NCI-H446 treated with DMSO at 0.1 percent for 48 hours (cell line): ENCODE measurements at regions not wholly inside any gene's neighbourhood (a gene's known extent, or its start where the extent isn't known, plus 50 kb on each side); places are given as distances from the start of the nearest gene placed in this dataset.
"Not testable (repeated sequence)": the region's sequence is repeated elsewhere in the genome, so short reads cannot be mapped to it uniquely, and the experiment has no call there.

Source experiments
- DNase-seq: peaks from one replicate; lab custom pipeline; 2025; lab: John Stamatoyannopoulos, UW

DNA sequence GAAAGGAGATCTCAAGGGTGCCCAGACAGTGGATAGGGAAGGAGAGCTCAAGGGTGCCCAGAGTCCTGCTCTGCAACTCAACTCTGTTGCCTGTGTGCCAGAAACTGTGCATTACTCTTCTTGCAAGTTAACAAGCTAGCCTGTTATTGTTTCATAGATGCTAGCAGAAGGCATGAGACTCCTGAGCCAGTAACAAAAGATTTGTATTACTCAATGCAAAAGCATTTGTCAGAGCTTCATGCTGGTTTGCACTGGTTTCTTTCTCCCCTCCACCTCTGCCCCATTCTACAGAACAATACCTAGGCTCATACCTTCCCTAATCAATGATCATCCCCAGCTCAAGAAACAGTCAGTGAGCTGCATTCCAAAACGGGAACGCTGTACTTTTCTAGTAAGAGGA is 124.5 kb upstream of the NEIL3 start:
- no peak for DNase-seq

DNA sequence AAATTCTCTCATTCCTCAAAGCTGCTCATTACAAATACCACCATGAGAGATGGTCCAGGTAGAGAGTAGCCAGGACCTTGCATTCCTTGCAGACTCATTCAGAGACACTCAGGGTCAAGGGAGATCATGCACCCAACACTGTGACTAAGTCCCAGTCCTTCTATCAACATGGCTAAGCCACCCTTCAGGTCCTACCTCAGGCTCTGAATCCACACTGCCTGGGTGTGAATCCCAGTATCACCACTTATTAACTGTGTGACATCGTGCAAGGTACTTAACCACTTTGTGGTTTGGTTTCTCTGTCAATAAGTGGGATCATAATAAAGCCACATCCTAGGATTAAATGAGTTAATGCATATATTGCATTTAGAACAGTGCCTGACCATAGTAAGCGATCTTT is 124.1 kb upstream of the NEIL3 start:
- no peak for DNase-seq

DNA sequence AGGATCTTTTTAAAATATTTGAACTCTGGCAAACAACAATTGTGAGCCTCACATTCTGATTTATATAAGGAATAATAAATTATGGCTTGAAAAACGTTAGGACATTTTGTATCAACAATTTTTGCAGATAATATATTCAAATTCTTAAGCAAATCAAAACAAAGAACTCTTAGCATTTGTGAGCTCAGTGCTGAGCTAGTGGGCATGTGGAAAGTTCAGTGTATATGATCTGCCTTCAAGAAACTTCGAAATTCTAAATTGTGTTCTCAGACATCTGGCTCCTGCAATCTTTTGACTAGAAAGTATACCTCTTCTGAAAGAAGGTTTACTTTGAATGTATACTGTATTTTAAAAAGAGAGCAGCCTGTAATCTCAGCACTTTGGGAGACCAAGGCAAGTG is 122.3 kb upstream of the NEIL3 start:
- no peak for DNase-seq

DNA sequence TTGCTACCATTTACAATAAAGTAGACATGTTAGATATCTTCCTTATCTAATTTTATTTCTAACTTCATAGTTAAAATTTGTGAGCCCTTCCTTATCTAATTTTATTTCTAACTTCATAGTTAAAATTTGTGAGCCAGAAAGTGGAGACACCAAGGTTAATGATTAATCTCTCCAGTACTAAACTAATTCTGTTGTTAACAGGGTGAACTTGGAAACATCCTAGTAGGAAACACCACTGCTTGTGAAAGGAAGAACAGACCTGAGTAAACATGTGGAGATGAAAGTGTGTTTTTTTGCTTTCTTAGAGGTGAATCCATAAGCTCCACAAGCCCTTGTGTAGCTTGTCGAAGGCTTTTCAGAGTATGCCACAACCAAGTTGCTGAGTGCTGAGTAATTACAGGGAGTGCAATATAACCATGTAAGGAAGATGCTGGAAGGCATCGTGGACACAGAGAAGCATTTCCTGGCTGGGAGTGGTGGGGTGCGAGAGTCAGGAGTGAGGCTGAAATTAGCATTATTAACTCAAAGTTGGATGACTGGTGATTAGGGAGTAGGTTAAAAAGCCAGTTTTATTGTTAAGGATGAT is 118.6 kb upstream of the NEIL3 start:
- no peak for DNase-seq

DNA sequence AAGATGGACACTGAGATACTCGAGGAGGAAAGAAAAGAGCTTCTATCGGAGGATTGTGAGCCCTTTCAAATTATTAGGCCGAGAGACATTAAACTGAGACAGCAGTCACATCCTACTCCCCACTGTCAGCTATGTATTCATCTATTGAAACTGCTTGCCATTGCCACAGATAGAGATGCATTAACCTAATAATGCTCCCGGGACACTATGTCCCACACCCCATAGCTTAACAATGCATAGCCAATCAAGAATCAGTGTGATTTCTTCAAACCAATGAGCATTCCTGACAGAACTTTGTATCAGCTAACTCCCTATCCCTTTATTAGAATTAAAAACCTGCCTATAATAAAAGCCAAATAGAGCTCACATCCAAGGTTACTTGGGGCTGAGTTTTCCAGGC is 118.1 kb upstream of the NEIL3 start:
- DNase-seq: no peak

DNA sequence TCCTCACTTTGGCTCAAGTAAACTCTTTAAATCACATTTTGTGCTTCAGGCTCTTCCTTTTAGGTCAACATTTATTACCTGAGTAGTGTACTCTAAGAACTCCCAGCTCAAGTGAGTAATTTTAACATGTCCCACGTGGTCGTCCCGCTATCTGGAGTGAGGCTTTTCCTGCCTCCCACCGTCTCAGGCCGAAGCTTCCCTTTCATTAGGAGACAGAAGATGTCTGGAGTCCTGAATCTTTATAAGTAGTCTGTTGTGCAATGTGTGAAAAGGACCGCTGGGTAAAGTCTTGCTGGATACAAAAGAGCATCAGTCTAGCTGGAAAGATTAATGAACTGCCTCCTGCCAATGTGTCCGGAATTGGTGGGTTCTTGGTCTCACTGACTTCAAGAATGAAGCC is 117.7 kb upstream of the NEIL3 start:
- DNase-seq: no peak

DNA sequence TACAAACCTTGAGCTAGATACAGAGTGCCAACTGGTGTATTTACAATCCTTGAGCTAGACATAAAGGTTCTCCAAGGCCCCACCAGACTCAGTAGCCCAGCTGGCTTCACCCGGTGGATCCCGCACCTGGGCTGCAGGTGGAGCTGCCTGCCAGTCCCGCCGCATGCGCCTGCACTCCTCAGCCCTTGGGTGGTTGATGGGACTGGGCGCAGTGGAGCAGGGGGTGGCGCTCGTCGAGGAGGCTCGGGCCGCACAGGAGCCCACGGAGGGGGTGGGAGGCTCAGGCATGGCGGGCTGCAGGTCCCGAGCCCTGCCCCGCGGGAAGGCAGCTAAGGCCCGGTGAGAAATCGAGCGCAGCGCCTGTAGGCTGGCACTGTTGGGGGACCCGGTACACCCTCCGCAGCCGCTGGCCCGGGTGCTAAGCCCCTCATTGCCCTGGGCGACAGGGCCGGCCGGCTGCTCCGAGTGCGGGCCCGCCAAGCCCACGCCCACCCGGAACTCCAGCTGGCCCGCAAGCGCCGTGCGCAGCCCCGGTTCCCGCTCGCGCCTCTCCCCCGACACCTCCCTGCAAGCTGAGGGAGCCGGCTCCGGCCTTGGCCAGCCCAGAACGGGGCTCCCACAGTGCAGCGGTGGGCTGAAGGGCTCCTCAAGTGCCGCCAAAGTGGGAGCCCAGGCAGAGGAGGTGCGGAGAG is 116.5 kb upstream of the NEIL3 start:
- not testable (repeated sequence) for DNase-seq

DNA sequence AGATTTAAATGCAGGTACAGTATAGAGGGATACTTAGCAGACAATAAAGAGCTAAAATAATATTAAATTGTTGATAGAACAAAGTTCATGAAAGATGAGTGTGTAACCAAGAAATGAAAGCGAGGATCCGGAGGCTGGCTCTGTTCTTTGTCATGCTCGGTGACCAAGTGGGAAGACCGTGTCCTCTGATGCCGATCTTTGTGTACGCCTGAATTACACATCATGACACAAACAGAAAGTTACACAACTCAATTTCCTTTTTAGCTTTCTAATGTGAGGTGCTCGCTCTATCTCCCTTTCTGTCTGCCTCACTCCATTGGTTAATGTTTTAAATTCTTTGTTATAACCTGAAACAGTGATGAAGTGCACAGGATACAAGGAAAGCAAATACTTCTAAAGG is 114.8 kb upstream of the NEIL3 start:
- DNase-seq: no peak

DNA sequence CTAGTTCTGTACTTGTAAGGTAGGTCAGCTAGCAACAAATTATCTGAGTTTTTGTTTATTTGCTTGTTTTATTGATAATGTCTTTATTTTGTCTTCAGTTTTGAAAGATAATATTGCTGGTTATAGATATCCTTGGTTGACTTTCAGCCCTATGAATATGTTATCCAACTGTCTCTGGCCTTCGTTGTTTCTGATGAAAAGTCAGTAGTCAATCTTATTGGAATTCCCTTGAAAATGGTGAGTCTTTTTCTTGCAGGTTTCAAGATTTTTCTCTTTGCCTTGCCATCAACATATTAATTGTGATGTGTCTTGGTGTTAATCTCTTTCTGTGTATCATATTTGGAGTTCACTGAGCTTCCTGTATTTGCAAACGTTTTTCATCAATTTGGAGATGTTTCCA is 113.1 kb upstream of the NEIL3 start:
- DNase-seq: no peak

DNA sequence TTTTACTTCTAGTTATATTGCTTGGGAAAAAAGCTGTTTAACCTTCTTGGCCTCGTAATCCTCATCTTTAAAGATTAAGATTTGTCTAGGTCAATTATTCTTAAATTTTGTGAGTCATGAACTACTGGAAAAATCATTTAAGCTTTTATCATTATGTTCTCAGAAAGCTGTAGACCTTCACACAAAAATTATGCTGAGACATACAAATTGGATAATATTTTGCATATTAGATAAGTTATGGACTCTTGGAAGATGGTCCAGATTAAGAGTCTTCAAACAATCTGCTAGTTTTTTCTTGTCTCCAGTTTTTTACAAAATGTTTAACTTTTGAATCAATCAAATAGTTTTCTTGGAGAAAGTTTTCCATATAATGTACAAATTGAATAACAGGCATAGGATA is 108.1 kb upstream of the NEIL3 start:
- DNase-seq: no peak

DNA sequence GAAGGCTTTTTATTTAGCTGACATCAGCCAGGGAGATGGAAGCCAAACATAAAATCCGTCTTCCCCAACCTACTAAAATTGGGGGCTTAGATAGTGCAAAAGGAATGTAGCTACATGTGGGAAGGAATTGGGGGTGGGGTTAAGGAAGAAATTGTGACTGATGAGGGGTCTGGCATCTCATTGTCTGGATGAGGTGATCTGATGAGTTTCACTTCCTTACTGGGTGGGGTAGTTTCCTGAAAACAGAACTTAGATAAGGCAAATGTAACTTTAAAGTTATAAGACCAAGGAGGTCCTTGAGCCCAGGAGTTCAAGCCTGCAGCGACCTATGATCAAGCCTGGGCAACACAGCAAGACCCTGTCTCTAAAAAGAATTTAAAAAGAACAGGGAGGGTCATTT is 105.5 kb upstream of the NEIL3 start:
- no peak for DNase-seq

DNA sequence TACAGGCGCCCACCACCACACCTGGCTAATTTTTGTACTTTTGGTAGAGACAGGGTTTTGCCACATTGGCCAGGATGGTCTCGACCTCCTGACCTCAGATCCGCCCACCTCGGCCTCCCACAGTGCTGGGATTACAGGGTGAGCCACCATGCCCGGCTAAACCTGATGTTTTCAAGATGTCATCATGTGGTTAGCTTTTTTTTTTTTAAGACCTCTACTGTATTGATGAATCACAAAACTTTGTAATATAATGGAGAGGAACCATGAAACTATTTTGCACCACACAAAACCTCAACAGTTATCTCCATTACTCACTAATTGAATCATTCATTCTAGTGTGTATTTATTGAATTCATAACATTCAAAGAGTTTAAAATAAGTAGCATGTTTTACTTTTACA is 94.7 kb upstream of the NEIL3 start:
- DNase-seq: no peak

DNA sequence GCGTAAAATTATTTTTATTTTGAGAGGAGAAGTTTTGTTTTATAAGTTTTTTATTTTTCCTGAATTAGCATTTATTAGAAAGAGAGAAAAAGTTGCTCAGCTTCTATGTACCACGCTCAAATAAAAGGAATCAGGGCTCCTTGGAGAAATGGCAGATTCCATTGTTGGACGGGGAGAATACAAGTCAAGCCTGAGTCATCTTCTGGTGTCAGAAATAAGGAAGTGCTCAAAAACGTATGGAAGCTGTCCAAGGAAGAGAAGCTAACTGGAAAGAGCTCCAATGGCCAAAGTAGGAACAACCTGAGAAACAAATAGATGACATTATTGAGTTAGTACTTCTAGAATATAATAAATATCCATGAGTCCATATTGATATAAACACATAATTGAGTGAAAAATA is 89.3 kb upstream of the NEIL3 start:
- no peak for DNase-seq

DNA sequence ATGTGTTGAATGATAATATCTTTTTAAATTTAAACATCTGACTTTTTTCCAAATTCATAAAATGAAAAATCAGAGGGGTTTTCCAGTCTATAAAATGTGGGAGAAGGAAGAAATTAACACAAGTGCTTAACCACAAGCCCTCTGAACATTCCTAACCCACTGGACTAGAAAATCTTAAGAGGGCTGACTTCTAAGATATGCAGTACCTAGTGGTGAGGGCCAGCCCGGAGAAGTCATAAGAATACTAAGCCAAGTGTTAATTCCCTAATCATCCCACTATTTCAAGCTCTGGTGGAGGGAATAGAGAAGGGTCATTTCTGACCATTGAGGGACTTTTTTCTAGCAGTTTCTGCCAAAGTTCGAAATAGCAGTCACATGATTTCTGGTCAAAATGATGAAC is 86.9 kb upstream of the NEIL3 start:
- DNase-seq: no peak

DNA sequence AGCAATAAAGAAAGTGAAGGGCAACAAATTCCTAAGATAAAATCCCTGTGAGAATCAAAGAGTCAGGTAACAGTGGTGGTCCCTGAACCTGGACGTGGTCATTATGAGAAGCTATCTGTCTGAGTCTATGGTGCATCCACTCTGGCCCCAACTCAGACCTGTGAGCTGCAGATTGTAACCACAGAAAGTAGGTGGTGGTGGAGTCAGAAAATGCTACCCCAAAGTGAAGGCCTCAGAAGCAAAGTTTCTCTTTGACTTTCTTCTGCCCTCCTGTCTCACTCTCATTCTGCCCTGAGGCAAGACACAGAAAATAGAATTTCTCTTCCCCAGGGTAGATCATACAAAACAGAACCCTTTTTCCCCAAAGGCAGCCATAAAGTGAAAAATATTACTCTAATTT is 84.1 kb upstream of the NEIL3 start:
- no peak for DNase-seq

DNA sequence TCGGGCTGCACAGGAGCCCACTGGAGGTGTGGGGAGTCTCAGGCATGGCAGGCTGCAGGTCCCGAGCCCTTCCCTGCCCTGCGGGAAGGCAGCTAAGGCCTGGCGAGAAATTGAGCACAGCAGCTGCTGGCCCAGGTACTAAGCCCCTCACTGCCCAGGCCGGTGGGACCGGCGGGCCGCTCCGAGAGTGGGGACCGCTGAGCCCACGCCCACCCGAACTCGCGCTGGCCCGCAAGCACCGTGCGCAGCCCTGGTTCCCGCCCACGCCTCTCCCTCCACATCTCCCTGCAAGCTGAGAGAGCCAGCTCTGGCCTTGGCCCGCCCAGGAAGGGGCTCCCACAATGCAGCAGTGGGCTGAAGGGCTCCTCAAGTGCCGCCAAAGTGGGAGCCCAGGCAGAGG is 82.0 kb upstream of the NEIL3 start:
- no peak for DNase-seq

DNA sequence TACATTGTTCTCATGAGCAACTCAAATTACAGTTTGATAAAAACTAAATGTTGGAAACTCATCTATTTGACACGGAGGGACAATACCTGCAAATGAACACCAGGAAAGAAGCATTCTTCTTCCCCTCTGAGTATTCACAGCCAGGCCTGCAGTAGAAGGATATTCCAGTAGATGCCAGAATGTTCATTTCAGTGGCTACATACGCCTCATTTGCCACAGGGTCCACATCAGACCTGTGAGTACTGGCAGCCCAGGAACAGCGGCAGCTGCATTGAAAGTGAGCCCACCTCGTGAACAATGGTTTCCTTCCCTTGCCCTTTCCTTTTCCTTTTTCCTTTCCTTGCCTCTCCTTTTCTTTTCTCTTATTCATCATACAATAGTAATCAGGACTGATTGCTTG is 81.1 kb upstream of the NEIL3 start:
- no peak for DNase-seq

DNA sequence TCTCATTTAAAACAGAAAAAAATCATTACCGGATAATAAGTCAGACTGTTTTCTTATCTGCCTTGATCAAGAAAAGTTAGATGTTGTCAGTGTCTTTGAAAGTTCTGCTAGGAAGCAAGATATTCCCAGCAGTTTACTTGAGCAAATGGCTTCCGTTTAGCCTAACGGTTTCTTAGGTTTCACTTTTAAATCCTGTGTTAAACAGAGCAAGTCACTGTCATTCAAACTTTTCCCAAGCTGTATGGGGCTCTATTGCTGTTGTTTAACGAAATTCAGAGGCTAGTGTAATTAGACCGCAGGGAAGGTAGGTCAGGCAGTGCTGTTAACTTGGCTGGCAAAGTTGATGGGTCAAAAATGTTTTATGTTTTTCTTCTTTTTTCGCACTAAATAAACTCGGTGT is 80.3 kb upstream of the NEIL3 start:
- DNase-seq: no peak

DNA sequence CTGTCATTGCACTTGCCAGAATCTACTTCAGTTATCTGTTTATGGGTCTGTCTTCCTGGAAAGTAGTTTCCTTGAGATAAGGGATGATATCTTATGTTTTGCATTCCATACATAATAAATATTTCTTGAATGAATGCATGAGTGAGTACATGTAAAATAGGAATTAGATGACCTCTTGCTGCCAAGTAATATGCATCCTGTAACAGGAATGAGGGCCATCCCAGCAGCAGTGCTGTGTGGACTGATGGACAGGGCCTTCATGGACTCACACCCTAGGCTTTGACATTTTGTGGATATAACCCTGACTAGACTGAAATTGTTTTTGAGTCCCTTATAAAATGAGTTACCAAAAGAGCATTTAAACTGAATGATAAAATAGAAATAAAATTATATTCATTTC is 77.2 kb upstream of the NEIL3 start:
- no peak for DNase-seq

DNA sequence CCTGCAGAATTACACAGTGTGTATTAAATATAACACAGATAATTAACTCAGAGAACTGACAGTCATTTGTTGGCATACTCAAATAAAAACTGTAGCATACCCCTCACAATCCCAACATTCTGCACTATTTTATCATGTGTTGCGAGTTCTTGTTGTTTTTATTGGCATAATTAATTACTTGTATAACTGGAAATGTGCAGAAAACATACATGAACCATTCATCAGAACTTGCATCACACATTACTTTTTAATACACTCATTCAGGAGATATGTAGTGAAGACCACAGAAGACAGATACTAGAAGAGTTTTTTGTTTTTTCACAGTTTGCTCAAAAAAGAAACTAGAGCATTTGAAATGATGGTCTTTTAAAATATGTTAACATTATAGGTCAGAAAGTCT is 74.6 kb upstream of the NEIL3 start:
- DNase-seq: no peak

DNA sequence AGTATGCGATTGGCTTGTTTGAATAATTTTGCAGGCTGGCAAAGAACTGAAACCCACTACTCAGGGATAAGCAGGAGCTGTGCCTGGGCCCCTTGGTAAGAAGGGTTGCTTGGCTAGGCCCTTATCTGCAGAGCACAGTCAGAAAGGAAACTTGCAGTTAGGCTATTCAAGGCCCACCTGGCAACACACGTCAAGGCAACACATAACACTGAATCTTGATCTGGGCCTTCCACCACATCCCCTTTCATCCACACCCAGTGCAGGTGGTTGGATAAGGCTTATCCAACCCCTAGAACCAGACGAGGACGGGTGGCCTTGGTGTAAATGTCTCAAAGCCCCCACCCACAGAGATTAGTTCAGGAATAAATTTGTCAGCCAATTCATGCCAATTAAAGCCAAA is 72.8 kb upstream of the NEIL3 start:
- DNase-seq: no peak

DNA sequence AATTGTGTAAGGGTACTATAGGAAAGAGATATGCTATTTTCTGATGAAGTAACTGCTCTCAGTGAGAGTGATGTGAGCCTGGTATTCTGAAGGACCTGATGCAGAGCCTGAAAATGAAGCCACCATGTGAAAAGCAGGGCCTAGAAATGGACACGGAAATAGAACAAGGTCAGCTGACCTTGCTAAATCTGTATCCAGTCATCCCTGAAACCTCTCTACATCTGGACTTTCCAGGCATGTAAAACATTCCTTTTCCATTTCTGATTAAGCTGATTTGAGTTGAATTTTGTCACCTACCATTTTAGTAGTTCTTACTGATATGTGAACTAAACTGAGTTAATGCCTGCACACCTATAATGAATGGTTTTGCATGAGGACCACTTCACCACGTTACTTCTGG is 72.4 kb upstream of the NEIL3 start:
- no peak for DNase-seq

DNA sequence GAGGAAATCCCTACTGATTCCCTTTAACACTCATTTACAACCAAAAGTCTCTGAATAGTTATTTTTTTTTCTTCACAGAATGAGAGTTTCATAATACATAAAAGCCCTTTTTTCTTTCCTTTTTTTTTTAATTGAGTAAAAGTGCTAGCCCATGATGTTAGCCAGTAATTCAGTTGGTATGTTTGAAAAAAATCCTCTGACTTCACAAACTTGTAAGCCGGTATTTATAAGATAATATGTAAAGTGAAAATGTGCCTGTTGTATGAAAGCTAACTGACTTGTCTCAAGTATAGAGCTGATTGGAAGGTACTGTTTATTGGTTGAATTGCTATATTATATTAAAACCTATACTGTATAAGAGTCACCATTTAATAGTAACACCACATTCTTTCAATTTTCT is 70.2 kb upstream of the NEIL3 start:
- no peak for DNase-seq

DNA sequence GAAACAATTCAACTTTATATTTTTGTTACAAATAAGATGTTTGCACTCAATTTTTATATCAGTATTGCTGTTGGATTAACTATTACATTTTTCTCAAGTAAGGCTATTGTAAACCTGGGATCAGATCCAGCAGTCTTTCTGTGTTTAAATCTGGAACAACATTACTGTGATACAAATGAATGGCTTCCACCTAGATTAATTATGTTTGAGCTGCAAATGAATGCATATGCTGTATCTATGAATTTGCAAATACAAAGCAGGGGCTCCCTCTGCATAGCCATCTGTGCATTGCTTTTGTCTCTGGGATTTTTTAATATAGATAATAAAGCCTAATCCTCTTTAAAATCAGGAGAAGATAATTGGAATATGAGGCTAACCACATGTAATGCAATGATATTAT is 69.8 kb upstream of the NEIL3 start:
- DNase-seq: no peak
